Activated CD8-positive, alpha-beta memory T cell treated with anti-CD3 and anti-CD28 coated beads for 4 hours (primary cell): ENCODE measurements at regions not wholly inside any gene's neighbourhood (a gene's known extent, or its start where the extent isn't known, plus 50 kb on each side); places are given as distances from the start of the nearest gene placed in this dataset.

Experiments used
- DNase-seq, 2 donors: peaks; one replicate each; pipeline ENCODE4 v3.0.0-alpha.2; 2020; ENCODE audit warnings: low read depth in 2 of 2

- DNase-seq, result no peak
These were observed 1085.9 kb downstream of the TBC1D22A start for GRCh38 chr22:47848184-47848920.

DNA sequence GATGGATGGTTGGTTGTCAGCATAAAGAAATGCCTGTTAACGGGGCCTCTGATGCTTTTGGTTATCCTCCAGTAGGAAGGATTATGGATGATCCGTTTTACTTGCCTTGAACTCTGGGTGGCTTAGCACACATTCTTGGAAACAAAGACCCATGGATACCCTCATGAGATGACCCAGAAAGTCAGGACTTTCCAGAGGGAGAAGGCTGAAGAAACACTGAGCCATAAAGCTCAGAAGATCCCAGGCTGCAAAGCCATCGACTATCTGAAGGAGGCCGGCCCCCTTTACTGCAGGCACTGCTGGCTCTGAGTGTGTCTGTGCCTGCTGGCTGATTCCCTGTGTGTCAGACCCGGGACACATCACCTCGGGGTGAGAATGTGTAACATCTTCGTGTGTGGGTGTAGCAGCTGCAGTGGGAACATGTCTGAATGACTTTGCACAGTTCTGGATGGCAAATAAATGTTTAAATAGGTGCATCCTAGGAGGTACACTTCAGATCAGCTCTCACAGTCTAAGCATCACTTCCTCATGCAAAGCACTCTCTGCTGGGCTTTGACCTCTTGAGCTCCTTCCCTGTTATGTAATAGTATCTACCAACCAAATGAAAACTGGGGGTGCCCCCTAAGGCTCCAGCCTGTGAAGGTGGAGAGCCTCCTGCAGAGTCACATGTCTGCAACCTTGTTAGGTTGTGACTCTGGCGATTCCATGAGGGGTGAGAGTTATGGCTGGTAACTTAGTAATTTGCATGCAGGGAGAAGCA, 1084.9 kb downstream of the TBC1D22A start:
- DNase-seq, result no peak

DNA sequence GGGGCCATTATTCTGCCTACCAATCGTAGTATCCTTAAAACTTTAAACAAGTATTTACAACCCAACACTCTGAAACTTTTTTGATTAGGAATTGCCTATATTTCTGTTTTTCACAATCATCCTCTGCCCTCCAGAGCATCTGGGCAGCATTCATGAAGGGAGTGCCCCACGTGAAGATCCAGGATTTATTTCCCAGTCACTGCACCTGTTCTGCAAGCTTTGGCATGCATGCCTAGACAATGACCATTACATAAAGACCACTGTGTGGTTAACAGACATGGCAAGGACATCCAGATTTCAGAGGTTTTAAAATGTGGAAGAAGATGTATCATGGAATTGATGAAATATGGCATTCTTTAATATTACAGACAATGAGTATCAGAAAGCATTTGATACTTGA, 1083.8 kb downstream of the TBC1D22A start:
- no peak for DNase-seq

GRCh38 chr22:47842119-47842518, 1079.7 kb downstream of the TBC1D22A start:
- no peak for DNase-seq

GRCh38 chr22:47841156-47841555, 1078.7 kb downstream of the TBC1D22A start:
- no peak for DNase-seq

DNA sequence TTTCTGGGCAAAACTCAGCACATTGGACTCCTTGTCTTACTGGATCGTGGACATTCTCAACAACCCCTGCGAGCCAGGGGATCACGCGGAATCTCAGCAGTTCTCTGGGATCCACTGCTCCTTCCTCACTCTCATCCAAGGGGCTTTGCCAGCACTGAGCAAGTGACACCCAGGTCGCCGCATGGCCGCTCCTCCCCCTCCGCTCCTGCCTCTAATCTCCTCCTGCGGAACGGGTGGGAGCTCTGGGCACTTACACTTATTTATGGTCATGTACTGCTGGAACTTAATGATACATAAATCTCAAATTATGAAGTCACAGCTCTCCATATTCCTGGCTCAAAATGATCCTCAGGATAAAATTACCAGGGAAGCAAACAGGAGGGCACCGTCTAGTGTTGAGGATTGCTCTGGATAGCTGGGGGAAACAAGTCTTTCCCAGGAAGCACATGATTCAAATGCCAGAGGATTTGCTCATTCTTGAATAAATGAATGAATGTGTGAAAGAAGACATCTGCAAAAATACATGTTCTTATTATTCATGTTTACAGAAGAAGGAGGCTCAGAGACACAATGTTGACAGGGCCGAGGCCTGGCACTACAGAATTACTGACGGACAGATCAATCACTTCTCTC, 1077.3 kb downstream of the TBC1D22A start:
- no peak for DNase-seq

- DNase-seq, result no peak
These were observed 1075.3 kb downstream of the TBC1D22A start for GRCh38 chr22:47837703-47838102.

DNA sequence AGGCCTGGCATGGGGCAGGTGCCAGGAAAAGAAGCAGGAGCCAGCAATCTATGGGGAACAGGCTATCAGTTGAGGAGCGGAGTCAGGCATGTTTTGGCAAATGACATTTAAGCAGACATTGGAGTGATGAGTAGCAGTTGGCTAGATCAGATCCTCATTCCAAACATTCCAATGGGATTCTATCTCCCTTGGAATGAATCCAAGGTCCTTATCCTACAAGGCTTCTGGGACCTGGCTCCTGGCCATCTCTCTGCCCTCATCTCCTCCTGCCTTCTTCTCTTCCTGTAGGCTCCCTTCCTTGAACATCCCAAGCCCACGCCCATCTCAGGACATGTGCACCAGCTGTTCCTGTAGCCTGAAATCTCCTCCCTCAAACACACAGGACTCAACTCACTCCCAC, 1074.5 kb downstream of the TBC1D22A start:
- no peak for DNase-seq

DNA sequence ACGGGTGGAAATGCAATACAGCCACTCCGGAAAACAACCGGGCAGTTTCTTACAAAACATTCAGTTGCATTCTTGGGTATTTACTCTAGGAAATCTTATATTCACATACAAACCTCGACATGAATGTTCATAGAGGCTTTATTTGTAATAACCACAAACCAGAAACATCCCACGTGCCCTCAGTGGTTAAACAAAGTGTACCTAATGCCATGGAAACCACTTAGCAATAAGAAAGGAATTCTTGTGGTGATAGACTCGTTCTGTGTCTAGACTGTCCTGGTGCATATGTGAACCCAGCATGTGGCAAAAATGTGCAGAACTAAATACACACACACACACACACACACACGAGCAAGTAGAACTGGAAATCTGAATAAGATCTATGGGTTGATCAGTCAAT, 1073.3 kb downstream of the TBC1D22A start:
- no peak for DNase-seq

- no peak for DNase-seq
These were observed 1063.6 kb downstream of the TBC1D22A start for GRCh38 chr22:47826016-47826415.

GRCh38 chr22:47822422-47822821, 1060.0 kb downstream of the TBC1D22A start:
- no peak for DNase-seq

DNA sequence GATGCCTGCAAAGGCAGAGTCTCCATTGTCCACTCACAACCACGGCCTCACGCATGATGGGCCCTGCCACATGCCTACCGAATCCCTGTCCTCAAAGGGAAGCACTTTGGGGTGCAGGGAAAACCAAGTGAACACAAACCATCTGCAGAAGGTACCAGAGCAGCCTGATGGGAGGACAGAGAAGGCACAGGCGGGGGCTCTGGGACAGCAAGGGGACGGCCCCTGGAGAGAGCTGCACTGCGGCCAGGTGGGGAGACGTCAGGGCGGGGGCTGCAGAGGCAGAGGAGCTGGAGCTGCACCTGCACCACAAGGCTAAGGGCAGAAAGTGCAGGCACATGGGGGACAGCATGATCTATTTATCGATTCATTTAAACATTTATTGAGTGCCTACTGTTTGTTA, 1056.0 kb downstream of the TBC1D22A start:
- DNase-seq, result no peak

DNA sequence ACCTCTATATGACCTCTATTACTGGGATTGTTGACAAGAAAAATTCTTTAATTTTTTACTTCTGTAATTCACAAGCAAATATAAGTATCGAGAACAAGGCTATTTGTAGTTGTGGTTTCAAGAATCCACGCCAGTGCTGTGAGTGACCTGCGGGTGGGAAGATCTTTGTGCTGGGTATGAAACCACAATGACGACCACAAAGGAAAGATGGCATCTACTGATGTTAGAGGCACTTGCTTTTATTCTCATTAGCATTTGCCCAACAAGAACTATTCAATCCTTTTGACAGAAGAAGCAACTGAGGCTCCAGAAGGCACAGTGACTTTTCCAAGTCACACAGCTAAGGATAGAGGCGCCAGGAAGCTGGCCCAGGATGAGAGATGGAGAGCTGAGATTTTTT, 1054.9 kb downstream of the TBC1D22A start:
- no peak for DNase-seq

- no peak for DNase-seq
These were observed 1054.4 kb downstream of the TBC1D22A start for GRCh38 chr22:47816863-47817210.

GRCh38 chr22:47816121-47816862, 1053.8 kb downstream of the TBC1D22A start:
- DNase-seq, result no peak

GRCh38 chr22:47814474-47814873, 1052.0 kb downstream of the TBC1D22A start:
- no peak for DNase-seq

- no peak for DNase-seq
These were observed 1051.2 kb downstream of the TBC1D22A start for GRCh38 chr22:47813661-47814060.

DNA sequence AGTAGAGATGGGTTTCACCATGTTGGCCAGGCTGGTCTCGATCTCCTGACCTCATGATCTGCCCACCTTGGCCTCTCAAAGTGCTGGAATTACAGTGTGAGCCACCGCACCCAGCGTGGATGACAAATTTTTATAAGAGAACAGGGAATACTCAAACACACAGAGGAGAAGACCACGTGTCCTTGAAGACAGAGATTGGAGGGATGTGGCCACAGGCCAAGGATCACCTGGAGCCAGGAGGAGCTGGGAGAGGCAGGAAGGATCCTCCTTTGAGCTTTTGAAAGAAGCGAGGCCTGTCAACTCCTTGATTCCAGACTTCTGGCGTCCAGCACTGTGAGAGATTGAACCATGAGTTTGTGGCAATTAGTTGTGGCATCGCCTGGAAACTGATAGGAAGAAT, 1049.5 kb downstream of the TBC1D22A start:
- no peak for DNase-seq

DNA sequence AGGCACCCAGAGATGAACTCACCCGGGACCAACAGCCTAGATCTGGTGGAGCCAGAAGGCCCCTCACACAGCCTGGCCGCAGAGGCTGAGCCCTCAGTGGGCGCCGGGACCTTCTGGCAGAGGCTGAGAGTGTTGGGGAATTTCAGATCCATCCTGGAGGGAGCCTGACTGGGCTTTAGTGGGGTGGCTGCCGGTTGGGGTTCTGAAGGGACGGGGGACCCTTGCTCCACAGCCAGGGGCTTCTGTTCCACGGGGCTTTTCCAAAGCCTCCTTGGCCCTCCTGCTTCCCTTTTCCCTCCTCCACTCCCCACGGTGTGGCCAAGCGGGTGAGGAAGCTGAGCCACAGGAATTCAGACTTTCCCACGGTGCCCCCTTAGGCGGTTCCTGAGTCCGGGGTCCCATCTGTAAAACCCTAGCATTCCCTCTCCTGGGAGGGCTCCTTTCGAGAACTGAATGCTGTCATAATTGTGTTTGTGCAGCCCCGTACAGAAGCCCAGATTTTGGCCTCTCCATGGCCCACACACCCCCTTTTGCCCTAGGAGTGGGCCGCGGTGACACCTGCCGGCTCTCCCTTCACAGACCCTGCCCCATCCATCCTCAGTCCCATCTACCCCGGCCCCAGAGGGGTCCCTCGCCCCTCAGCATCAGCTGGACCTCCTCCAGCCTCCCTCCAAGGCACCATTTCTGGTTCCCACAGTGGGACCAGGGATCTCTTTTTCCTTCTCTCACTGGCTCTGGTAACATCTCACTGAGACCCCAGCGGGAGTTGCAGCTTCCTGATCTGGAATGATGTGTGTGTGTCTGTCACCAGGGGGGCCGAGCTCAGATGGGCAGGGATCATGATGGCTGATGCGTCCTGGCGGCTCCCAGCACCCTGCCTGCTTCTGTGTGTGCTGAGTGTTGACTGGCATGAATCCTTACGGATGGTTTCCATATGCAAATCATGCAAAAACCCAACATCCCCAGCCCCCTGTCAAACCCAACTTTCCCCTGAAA, 1048.4 kb downstream of the TBC1D22A start:
- DNase-seq, result no peak

DNA sequence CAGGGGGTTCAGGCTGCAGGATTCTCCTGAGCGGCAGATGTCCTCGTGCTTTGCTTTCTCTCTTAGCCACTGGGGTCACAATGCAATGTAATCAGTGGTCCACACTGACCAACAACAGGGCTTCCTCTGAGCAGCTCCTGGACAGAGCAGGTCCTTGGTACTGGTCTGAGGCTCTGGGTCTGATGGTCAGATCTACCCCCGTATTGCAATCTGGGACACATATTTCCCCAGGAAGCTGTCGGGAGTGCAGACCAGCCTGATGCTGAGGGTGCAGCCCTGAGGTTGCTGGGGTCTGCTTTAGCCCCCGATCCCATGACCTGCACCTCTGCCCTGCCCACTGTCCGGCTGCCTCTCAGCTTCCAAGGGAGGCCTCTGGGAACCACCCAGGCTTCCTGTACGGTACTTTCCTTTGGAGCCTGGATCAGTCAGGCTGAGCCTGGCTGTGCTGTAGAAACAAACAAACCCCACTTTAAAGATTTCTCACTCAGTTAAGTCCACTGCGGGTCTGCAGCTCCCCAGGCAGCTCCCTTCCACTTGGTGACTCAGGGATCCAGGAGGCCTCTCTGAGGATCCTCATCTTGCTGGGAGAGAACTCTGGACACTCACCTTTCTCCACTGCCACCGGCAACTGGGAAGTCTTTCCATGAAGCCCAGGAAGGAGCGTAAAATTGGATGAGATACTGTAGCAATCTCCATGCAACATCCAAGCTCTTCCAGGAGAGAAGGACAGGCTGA, 1046.6 kb downstream of the TBC1D22A start:
- no peak for DNase-seq
